GM12864 (cell line): ENCODE measurements at regions not wholly inside any gene's neighbourhood (a gene's known extent, or its start where the extent isn't known, plus 50 kb on each side); places are given as distances from the start of the nearest gene placed in this dataset.
"Not testable (repeated sequence)": the region's sequence is repeated elsewhere in the genome, so short reads cannot be mapped to it uniquely, and the experiment has no call there.

Source experiments
- DNase-seq: peaks from one replicate; pipeline ENCODE4 v3.0.0-alpha.2; 2011; ENCODE audit warnings: low read depth
- H3K4me3 ChIP-seq: 2 replicates; pipeline ENCODE4 v1.5.1; 2011; ENCODE audit warnings: mild to moderate bottlenecking, low read depth, low read length, control low read depth
- TF ChIP-seq, protein P1 (sequence below): IDR thresholded peaks from 2 replicates; pipeline ENCODE4 v1.5.1; 2011; ENCODE audit warnings: low read depth, mild to moderate bottlenecking, moderate library complexity, low read length, control low read depth, inconsistent platforms; ENCODE audit errors: missing control alignments

DNA sequence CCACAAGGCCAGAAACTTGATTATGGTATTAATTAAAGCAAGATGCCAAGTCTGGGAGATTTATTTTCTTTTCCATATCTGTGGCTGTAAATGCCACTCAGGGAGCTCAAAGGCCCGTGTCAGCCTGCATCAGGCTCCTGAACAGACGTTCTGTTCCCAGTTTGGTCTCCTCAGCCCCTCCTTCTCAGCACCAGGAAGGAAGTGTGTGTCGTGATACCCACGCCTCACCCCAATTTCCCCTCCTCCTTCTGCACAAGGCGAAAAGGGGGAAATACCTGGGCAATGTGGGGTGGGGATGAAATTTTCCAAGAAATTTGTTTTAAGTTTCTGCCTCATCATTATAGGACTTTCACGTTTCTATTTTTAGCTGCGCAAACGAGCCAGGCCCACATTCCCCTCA lies 112.0 kb downstream of the SYF2 start:
- no peak overlapping the region for H3K4me3 ChIP-seq
- TF ChIP-seq, protein P1, sequence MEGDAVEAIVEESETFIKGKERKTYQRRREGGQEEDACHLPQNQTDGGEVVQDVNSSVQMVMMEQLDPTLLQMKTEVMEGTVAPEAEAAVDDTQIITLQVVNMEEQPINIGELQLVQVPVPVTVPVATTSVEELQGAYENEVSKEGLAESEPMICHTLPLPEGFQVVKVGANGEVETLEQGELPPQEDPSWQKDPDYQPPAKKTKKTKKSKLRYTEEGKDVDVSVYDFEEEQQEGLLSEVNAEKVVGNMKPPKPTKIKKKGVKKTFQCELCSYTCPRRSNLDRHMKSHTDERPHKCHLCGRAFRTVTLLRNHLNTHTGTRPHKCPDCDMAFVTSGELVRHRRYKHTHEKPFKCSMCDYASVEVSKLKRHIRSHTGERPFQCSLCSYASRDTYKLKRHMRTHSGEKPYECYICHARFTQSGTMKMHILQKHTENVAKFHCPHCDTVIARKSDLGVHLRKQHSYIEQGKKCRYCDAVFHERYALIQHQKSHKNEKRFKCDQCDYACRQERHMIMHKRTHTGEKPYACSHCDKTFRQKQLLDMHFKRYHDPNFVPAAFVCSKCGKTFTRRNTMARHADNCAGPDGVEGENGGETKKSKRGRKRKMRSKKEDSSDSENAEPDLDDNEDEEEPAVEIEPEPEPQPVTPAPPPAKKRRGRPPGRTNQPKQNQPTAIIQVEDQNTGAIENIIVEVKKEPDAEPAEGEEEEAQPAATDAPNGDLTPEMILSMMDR = no peak
- DNase-seq = no peak

DNA sequence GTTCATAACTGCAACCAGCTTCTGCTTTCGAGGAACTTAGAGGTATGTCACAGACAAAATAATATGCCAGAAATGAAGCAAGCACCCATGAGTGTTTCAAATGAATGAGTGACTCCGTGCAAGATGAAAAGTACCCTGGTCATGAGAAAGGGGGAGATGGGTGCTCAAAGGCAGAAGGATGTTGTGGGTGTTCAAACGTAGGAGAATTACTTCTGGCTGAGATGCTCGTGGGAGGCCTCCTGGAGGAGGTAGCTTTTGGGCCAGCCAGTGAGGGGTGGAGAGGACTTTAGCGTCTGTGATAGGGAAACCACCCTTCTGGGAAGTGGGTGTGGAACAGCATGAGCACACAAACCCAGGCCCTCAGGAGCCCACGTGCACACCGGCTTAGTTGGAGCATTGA lies 113.8 kb downstream of the SYF2 start:
- no peak for DNase-seq
- no peak overlapping the region for H3K4me3 ChIP-seq
- TF ChIP-seq, protein P1 = no peak

DNA sequence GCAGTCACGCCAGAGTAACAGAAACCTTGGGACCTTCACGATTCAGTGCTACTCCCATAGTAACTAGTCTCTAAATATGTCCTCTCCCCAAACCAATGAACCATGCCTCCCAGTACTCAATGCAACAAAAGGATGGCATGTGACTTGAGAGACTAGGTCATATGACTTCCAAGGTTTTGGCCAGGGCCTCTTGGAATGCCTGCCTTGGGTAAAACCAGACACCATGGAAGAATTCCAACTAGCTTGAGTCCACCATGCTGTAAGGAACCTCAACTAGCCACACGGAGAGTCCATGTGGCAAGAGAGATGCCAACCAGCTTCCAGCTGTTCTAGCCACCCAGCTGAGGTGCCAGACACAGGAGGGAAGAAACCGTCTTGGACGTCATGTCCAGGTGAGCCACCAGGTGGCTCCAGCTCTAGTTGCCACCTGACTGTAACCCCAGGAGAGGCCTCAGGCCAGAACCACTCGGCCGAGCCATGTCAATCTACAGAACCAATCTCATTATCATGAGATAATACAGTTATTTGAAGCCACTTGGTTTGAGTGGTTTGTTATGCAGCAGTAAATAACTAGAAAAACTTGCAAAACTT lies 115.0 kb downstream of the SYF2 start:
- no peak for DNase-seq
- H3K4me3 ChIP-seq = no peak overlapping the region
- TF ChIP-seq, protein P1 = peak; percentile 74

DNA sequence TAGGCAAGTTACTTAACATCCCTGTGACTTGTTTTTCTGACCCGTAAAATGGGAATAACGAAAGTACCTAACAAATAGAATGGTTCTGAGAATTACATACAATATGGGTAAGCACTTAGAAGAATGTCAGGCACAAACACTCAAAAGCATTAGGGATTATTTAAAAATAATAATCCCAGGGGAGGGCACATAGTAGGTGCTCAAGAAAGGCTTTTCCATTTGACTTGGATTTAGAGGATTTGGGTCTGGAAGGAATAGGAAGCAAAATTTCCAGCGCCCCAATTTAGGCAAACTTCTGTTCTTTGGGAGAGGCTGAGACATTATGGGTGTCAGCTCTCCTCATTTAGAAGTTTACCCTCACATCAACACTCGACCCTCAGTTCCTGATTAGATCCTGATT lies 115.5 kb downstream of the SYF2 start:
- H3K4me3 ChIP-seq = no peak overlapping the region
- DNase-seq = no peak
- TF ChIP-seq, protein P1 = no peak

DNA sequence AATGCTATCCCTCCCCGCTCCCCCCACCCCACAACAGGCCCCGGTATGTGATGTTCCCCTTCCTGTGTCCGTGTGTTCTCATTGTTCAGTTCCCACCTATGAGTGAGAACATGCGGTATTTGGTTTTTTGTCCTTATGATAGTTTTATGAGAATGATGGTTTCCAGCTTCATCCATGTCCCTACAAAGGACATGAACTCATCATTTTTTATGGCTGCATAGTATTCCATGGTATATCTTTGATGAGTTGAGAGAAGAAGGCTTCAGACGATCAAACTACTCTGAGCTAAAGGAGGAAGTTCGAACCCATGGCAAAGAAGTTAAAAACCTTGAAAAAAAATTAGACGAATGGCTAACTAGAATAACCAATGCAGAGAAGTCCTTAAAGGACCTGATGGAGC lies 116.2 kb downstream of the SYF2 start:
- not testable (repeated sequence) for DNase-seq, H3K4me3 ChIP-seq

DNA sequence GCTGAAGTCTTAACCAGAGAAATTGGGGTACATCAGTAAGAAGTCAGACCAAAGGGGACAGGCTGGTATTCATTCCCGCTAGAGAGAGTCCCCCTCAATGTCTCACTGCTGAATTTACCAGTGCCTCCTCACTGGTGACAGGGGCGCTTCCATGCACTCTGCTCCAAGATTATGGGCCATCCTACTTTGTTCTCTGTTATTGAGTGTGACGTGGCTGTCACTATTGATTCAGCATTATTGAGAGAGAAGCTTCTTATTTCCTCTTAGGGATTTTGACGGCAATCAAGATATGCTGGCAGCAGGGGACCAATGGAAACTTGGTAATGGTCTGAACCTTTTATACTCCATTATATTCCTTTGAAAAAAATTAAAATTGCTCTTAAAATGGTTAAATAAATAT lies 118.6 kb downstream of the SYF2 start:
- no peak for DNase-seq
- no peak overlapping the region for H3K4me3 ChIP-seq
- TF ChIP-seq, protein P1 = no peak

DNA sequence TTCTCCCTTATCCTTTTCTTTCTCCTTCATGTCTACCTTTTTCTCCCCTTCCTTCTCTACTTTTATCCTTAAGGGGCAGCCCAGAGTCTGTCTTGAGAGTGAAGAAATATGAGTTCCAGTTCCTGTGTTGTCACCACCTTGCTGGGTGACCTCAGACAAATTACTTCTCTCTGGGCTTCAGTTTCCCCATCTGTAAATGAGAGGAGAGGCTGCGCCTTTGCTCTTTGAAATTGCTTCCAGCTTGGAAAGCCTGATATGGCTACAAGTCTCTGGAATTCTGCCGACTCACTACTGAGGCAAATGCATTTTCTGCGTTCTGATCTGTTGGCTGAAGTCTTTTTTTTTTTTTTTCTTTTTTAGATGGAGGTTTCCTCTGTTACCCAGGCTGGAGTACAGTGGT lies 119.2 kb downstream of the SYF2 start:
- DNase-seq = no peak
- TF ChIP-seq, protein P1 = no peak
- H3K4me3 ChIP-seq = no peak overlapping the region

DNA sequence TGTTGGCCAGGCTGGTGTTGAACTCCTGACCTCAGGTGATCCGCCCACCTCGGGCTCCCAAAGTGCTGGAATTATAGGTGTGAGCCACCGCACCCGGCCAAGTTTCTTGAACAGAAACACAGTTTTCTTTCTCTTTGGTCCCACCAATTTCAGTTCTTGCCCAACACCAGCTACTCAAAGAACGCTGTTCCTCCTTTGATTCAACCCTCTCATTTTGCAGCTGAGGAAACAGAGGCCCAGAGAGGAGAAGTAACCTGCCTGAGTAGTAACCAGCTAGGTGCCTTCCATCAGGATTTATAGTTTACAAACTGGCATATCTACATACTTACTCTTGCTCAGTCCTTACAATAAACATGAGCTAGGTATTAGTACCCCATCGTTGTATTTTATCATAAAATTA lies 119.9 kb downstream of the SYF2 start:
- H3K4me3 ChIP-seq = no peak overlapping the region
- DNase-seq = no peak
- TF ChIP-seq, protein P1 = no peak
